DMS114 treated with DMSO at 0.1 percent for 48 hours (cell line): ENCODE measurements at regions not wholly inside any gene's neighbourhood (a gene's known extent, or its start where the extent isn't known, plus 50 kb on each side); places are given as distances from the start of the nearest gene placed in this dataset.

Experiments used
- DNase-seq: peaks from one replicate; lab custom pipeline; 2025; ENCODE audit not compliant: unreplicated experiment; lab: John Stamatoyannopoulos, UW

GRCh38 chr13:39967199-39967959 is 311.9 kb downstream of the COG6 start:
- no peak for DNase-seq

- DNase-seq: no peak
Measured at GRCh38 chr13:39968646-39969475, 313.4 kb downstream of the COG6 start.

- DNase-seq: no peak
Measured at GRCh38 chr13:39970177-39970846, 314.9 kb downstream of the COG6 start.

- no peak for DNase-seq
Measured at GRCh38 chr13:39971526-39971925, 316.1 kb downstream of the COG6 start.

- no peak for DNase-seq
Measured at GRCh38 chr13:39976481-39976880, 321.0 kb downstream of the COG6 start.

GRCh38 chr13:39981056-39981455 is 325.6 kb downstream of the COG6 start:
- DNase-seq: no peak

GRCh38 chr13:39982745-39983144 is 327.3 kb downstream of the COG6 start:
- DNase-seq: no peak

- DNase-seq: no peak
Measured at GRCh38 chr13:39985071-39985470, 329.6 kb downstream of the COG6 start.

- no peak for DNase-seq
Measured at GRCh38 chr13:39988351-39988750, 332.9 kb downstream of the COG6 start.

- DNase-seq: no peak
Measured at GRCh38 chr13:39998166-39998565, 342.7 kb downstream of the COG6 start.

- DNase-seq: no peak
Measured at GRCh38 chr13:40002016-40002415, 346.6 kb downstream of the COG6 start.

GRCh38 chr13:40013554-40013953 is 358.1 kb downstream of the COG6 start:
- DNase-seq: no peak

- no peak for DNase-seq
Measured at GRCh38 chr13:40016953-40017660, 361.6 kb downstream of the COG6 start.

- DNase-seq: no peak
Measured at GRCh38 chr13:40017662-40018262, 362.3 kb downstream of the COG6 start.

GRCh38 chr13:40023595-40024203 is 368.2 kb downstream of the COG6 start:
- no peak for DNase-seq

- no peak for DNase-seq
Measured at GRCh38 chr13:40024204-40024966, 368.9 kb downstream of the COG6 start.

- no peak for DNase-seq
Measured at GRCh38 chr13:40024967-40025714, 369.7 kb downstream of the COG6 start.

- DNase-seq: no peak
Measured at GRCh38 chr13:40026174-40026585, 370.7 kb downstream of the COG6 start.

- DNase-seq: no peak
Measured at GRCh38 chr13:40026741-40027140, 371.3 kb downstream of the COG6 start.
